HL-60/S4 treated with retinoic acid at 250 ng/mL for 4 days and 3 days (cell line): ENCODE measurements at regions not wholly inside any gene's neighbourhood (a gene's known extent, or its start where the extent isn't known, plus 50 kb on each side); places are given as distances from the start of the nearest gene placed in this dataset.

Experiments
- in situ Hi-C: fragments of 300-500 bp; cut with MboI; formaldehyde crosslinking; loops from 2 replicates; pipeline ENCODE4 v1.7.0; 2022; ENCODE audit warnings: low sequenced_read_pairs

GRCh38 chr18:21162786-21163185 lies 51.2 kb upstream of the ROCK1 start:
- in situ Hi-C loops, result no loop called here

GRCh38 chr18:21163647-21164547 lies 52.3 kb upstream of the ROCK1 start:
- in situ Hi-C loops, result no loop called here

- in situ Hi-C loops, result no loop called here
These were observed 53.0 kb upstream of the ROCK1 start for GRCh38 chr18:21164548-21165095.

GRCh38 chr18:21167641-21168377 lies 56.2 kb upstream of the ROCK1 start:
- in situ Hi-C loops, result no loop called here

GRCh38 chr18:21168880-21169279 lies 57.3 kb upstream of the ROCK1 start:
- in situ Hi-C loops, result no loop called here

- in situ Hi-C loops, result loop anchor here (25.0 kb wide), 1 partner anchor 459 kb away; no protein-coding TSS in a partner anchor
These were observed 64.2 kb upstream of the GREB1L start for GRCh38 chr18:21177822-21178221.

GRCh38 chr18:21179590-21180220 lies 62.3 kb upstream of the GREB1L start:
- in situ Hi-C loops, result loop anchor here (25.0 kb wide), 1 partner anchor 458 kb away; no protein-coding TSS in a partner anchor

- in situ Hi-C loops, result loop anchor here (25.0 kb wide), 1 partner anchor 457 kb away; no protein-coding TSS in a partner anchor
These were observed 61.4 kb upstream of the GREB1L start for GRCh38 chr18:21180588-21180987.

- in situ Hi-C loops, result loop anchor here (25.0 kb wide), 1 partner anchor 456 kb away; no protein-coding TSS in a partner anchor
These were observed 60.3 kb upstream of the GREB1L start for GRCh38 chr18:21181766-21182165.

GRCh38 chr18:21183670-21184069 lies 58.4 kb upstream of the GREB1L start:
- in situ Hi-C loops, result loop anchor here (25.0 kb wide), 1 partner anchor 454 kb away; no protein-coding TSS in a partner anchor

GRCh38 chr18:21184396-21184996 lies 57.5 kb upstream of the GREB1L start:
- in situ Hi-C loops, result loop anchor here (25.0 kb wide), 1 partner anchor 453 kb away; no protein-coding TSS in a partner anchor

- in situ Hi-C loops, result loop anchor here (25.0 kb wide), 1 partner anchor 449 kb away; no protein-coding TSS in a partner anchor
These were observed 54.1 kb upstream of the GREB1L start for GRCh38 chr18:21187886-21188285.

- in situ Hi-C loops, result loop anchor here (10.0 to 25.0 kb wide), 2 partner anchors 253 to 446 kb away; no protein-coding TSS in a partner anchor
These were observed 50.3 kb upstream of the GREB1L start for GRCh38 chr18:21191596-21192307.
